PC-9 (cell line): ENCODE measurements at regions not wholly inside any gene's neighbourhood (a gene's known extent, or its start where the extent isn't known, plus 50 kb on each side); places are given as distances from the start of the nearest gene placed in this dataset.

Experiments used
- BruUV-seq: library from RNA; stranded (reverse); fragments of 400-500 nt; replicated peaks from 2 replicates; lab custom pipeline; 2021; lab: Mats Ljungman, UMichigan
- CTCF ChIA-PET: fragments of 300-600 bp; sonication (Branson Sonifier 250); formaldehyde crosslinking; loops from one replicate; lab custom pipeline; 2022; ENCODE audit warnings: antibody characterized with exemption; lab: Charles Lee
- POLR2A ChIA-PET: fragments of 300-600 bp; sonication (Branson Sonifier 250); formaldehyde crosslinking; loops from one replicate; lab custom pipeline; 2022; ENCODE audit warnings: antibody characterized with exemption; ENCODE audit not compliant: unreplicated experiment; lab: Charles Lee
- DNase-seq, 2 experiments: peaks; one replicate each; pipeline versions ENCODE4 v3.0.0 to v3.0.0-alpha.2; 2015 to 2022; ENCODE audit warnings: mixed read lengths in 1 of 2
- H2AFZ ChIP-seq: fragments of 200-600 bp; sonication (generic); 2 replicates; pipeline ENCODE4 v1.8.1; 2017; ENCODE audit warnings: antibody characterized with exemption
- H3F3A ChIP-seq: fragments of 200-600 bp; sonication (generic); 2 replicates; pipeline ENCODE4 v1.8.1; 2017; ENCODE audit warnings: antibody characterized with exemption, mild to moderate bottlenecking, low read depth; ENCODE audit not compliant: insufficient read depth
- H3K27ac ChIP-seq: fragments of 200-600 bp; sonication (generic); 2 replicates; pipeline ENCODE4 v1.6.1; 2016; ENCODE audit warnings: mixed run types
- H3K27me3 ChIP-seq: fragments of 200-600 bp; sonication (generic); 2 replicates; pipeline ENCODE4 v1.6.1; 2016; ENCODE audit warnings: low read depth, mixed run types; ENCODE audit not compliant: insufficient read depth
- H3K36me3 ChIP-seq: fragments of 200-600 bp; sonication (generic); 2 replicates; pipeline ENCODE4 v1.6.1; 2016; ENCODE audit warnings: low read depth, mixed run types
- H3K4me1 ChIP-seq: fragments of 200-600 bp; sonication (generic); replicated peaks from 2 replicates; pipeline ENCODE4 v1.6.1; 2016; ENCODE audit warnings: mixed run types; ENCODE audit not compliant: insufficient read depth
- H3K4me2 ChIP-seq: fragments of 200-600 bp; sonication (generic); 2 replicates; pipeline ENCODE4 v1.6.1; 2017; ENCODE audit warnings: mixed run types
- H3K4me3 ChIP-seq: fragments of 200-600 bp; sonication (generic); 2 replicates; pipeline ENCODE4 v1.6.1; 2016; ENCODE audit warnings: mixed run types
- H3K79me2 ChIP-seq: fragments of 200-600 bp; sonication (generic); 2 replicates; pipeline ENCODE4 v1.6.1; 2017; ENCODE audit warnings: low read depth, mixed run types
- H3K9me2 ChIP-seq: fragments of 200-600 bp; sonication (generic); 2 replicates; pipeline ENCODE4 v1.8.1; 2017; ENCODE audit warnings: mild to moderate bottlenecking; ENCODE audit not compliant: insufficient read depth
- H3K9me3 ChIP-seq: fragments of 200-600 bp; sonication (generic); 2 replicates; pipeline ENCODE4 v1.8.1; 2016; ENCODE audit warnings: low read depth; ENCODE audit not compliant: insufficient read depth
- H4K20me1 ChIP-seq: fragments of 200-600 bp; sonication (generic); 2 replicates; pipeline ENCODE4 v1.8.1; 2017; ENCODE audit not compliant: insufficient read depth
- CTCF ChIP-seq: fragments of 200-600 bp; sonication (generic); conservative IDR thresholded peaks from 2 replicates; pipeline ENCODE4 v1.6.1; 2017; ENCODE audit warnings: mixed run types, antibody characterized with exemption, mild to moderate bottlenecking, moderate library complexity
- EZH2 ChIP-seq: fragments of 200-600 bp; sonication (generic); IDR thresholded peaks from 2 replicates; pipeline ENCODE4 v1.8.0; 2017; ENCODE audit warnings: antibody characterized with exemption, low read depth
- intact Hi-C: fragments of 100-400 bp; cut with micrococcal nuclease; formaldehyde crosslinking; loops from one replicate; pipeline ENCODE4 v1.10.0; 2022; ENCODE audit not compliant: unreplicated experiment

GRCh38 chr1:232452117-232452516 is 177.8 kb downstream of the SIPA1L2 start:
- ChIA-PET POLR2A (no interaction called here), CTCF (no interaction called here)
- Histone ChIP-seq H4K20me1 (no peaks in the 10 kb centered on the region), H2AFZ (no peak overlapping the region), H3K27ac (no peak overlapping the region), H3K9me3 (no peaks in the 10 kb centered on the region), H3K9me2 (no peaks in the 10 kb centered on the region), H3K27me3 (no peaks in the 10 kb centered on the region), H3K79me2 (no peaks in the 10 kb centered on the region), H3K4me1 (no peaks in the 10 kb centered on the region), H3K36me3 (no peaks in the 10 kb centered on the region), H3F3A (no peaks in the 10 kb centered on the region), H3K4me2 (no peak overlapping the region), H3K4me3 (no peak overlapping the region)
- DNase-seq: no peak
- intact Hi-C loops: no loop called here
- BruUV-seq: no TSS peak
- TF ChIP-seq CTCF (no peak), EZH2 (no peak)

- no peaks in the 10 kb centered on the region for H3K27me3 ChIP-seq
- H3K9me3 ChIP-seq: no peaks in the 10 kb centered on the region
- H3K79me2 ChIP-seq: no peaks in the 10 kb centered on the region
- ChIA-PET CTCF (no interaction called here), POLR2A (no interaction called here)
- no peak overlapping the region for H2AFZ ChIP-seq
- no peaks in the 10 kb centered on the region for H3K9me2 ChIP-seq
- no TSS peak for BruUV-seq
- H3K4me2 ChIP-seq: no peak overlapping the region
- no peaks in the 10 kb centered on the region for H3K4me1 ChIP-seq
- no peaks in the 10 kb centered on the region for H3K36me3 ChIP-seq
- intact Hi-C loops: no loop called here
- DNase-seq: no peak
- TF ChIP-seq EZH2 (no peak), CTCF (no peak)
- H4K20me1 ChIP-seq: no peaks in the 10 kb centered on the region
- no peak overlapping the region for H3K27ac ChIP-seq
- H3F3A ChIP-seq: no peaks in the 10 kb centered on the region
- H3K4me3 ChIP-seq: no peak overlapping the region
These were observed 178.4 kb downstream of the SIPA1L2 start for GRCh38 chr1:232451506-232451905.

- H3K79me2 ChIP-seq: no peaks in the 10 kb centered on the region
- H3K27ac ChIP-seq: no peak overlapping the region
- no TSS peak for BruUV-seq
- H3K4me1 ChIP-seq: no peaks in the 10 kb centered on the region
- intact Hi-C loops: no loop called here
- H3K27me3 ChIP-seq: no peaks in the 10 kb centered on the region
- H4K20me1 ChIP-seq: no peaks in the 10 kb centered on the region
- H3F3A ChIP-seq: no peaks in the 10 kb centered on the region
- H3K9me2 ChIP-seq: no peaks in the 10 kb centered on the region
- ChIA-PET CTCF (no interaction called here), POLR2A (no interaction called here)
- no peaks in the 10 kb centered on the region for H3K36me3 ChIP-seq
- H2AFZ ChIP-seq: no peak overlapping the region
- no peak for DNase-seq
- no peak overlapping the region for H3K4me2 ChIP-seq
- H3K9me3 ChIP-seq: no peaks in the 10 kb centered on the region
- no peak for TF ChIP-seq EZH2
- no peak overlapping the region for H3K4me3 ChIP-seq
These were observed 179.3 kb downstream of the SIPA1L2 start for GRCh38 chr1:232450615-232451014.

GRCh38 chr1:232447125-232447524 is 182.8 kb downstream of the SIPA1L2 start:
- H3K4me1 ChIP-seq: no peaks in the 10 kb centered on the region
- H3K9me2 ChIP-seq: no peaks in the 10 kb centered on the region
- no peak overlapping the region for H3K27ac ChIP-seq
- no peak overlapping the region for H2AFZ ChIP-seq
- H3F3A ChIP-seq: no peaks in the 10 kb centered on the region
- H3K79me2 ChIP-seq: no peaks in the 10 kb centered on the region
- no peak overlapping the region for H3K4me3 ChIP-seq
- no peaks in the 10 kb centered on the region for H3K36me3 ChIP-seq
- intact Hi-C loops: no loop called here
- DNase-seq: no peak
- TF ChIP-seq EZH2 (no peak), CTCF (no peak)
- no peaks in the 10 kb centered on the region for H3K27me3 ChIP-seq
- no peaks in the 10 kb centered on the region for H3K9me3 ChIP-seq
- POLR2A ChIA-PET: no interaction called here
- no peaks in the 10 kb centered on the region for H4K20me1 ChIP-seq
- no peak overlapping the region for H3K4me2 ChIP-seq
- CTCF ChIA-PET: no interaction called here
- no TSS peak for BruUV-seq
